CD4-positive, CD25-positive, alpha-beta regulatory T cell (primary cell): ENCODE measurements at regions not wholly inside any gene's neighbourhood (a gene's known extent, or its start where the extent isn't known, plus 50 kb on each side); places are given as distances from the start of the nearest gene placed in this dataset.
"Not testable (repeated sequence)": the region's sequence is repeated elsewhere in the genome, so short reads cannot be mapped to it uniquely, and the experiment has no call there.

Source experiments
- ATAC-seq, 2 donors: fragments of 150-1000 bp; cut with Tn5 transposase; one replicate each; pipeline ENCODE4 v1.10.0; 2021; ENCODE audit warnings: low read depth in 2 of 2, moderate number of reproducible peaks in 2 of 2, moderate library complexity in 1 of 2
- DNase-seq, 3 donors: peaks; one replicate each; pipeline versions ENCODE4 v3.0.0 to v3.0.0-alpha.2; 2012 to 2022; ENCODE audit warnings: mixed read lengths in 1 of 3
- H3K27ac ChIP-seq: one replicate; pipeline ENCODE4 v1.7.0; 2013; ENCODE audit warnings: mild to moderate bottlenecking, low read length; ENCODE audit not compliant: insufficient read depth, poor library complexity, severe bottlenecking
- H3K27me3 ChIP-seq: one replicate; pipeline ENCODE4 v1.7.0; 2013; ENCODE audit warnings: low read length; ENCODE audit not compliant: control insufficient read depth, insufficient read depth
- H3K36me3 ChIP-seq: one replicate; pipeline ENCODE4 v1.7.0; 2013; ENCODE audit warnings: mild to moderate bottlenecking, low read length, moderate library complexity; ENCODE audit not compliant: control insufficient read depth, insufficient read depth
- H3K4me1 ChIP-seq: 2 replicates; pipeline ENCODE4 v1.7.0; 2013; ENCODE audit warnings: mild to moderate bottlenecking, low read length; ENCODE audit not compliant: insufficient read depth, control insufficient read depth, poor library complexity, severe bottlenecking
- H3K4me3 ChIP-seq: one replicate; pipeline ENCODE4 v1.7.0; 2013; ENCODE audit warnings: low read depth, mild to moderate bottlenecking, low read length, moderate library complexity
- H3K9me3 ChIP-seq, 2 experiments: 1 replicate in 1 of 2; 2 replicates in 1 of 2; pipeline ENCODE4 v1.7.0; 2013; ENCODE audit warnings: low read length in 2 of 2, mild to moderate bottlenecking in 1 of 2, moderate library complexity in 1 of 2; ENCODE audit not compliant: control insufficient read depth in 2 of 2
- H3K27ac Mint-ChIP-seq, 3 donors: one replicate each; pipeline ENCODE4 v1.8.0; 2020 to 2022; ENCODE audit warnings: mild to moderate bottlenecking in 3 of 3, mixed read lengths in 3 of 3, moderate library complexity in 2 of 3
- H3K27me3 Mint-ChIP-seq: one replicate; pipeline ENCODE4 v1.8.0; 2022; ENCODE audit warnings: mild to moderate bottlenecking, mixed read lengths
- H3K36me3 Mint-ChIP-seq: one replicate; pipeline ENCODE4 v1.8.0; 2020; ENCODE audit warnings: mixed read lengths
- H3K4me1 Mint-ChIP-seq, 4 donors: one replicate each; pipeline ENCODE4 v1.8.0; 2020 to 2022; ENCODE audit warnings: mixed read lengths in 4 of 4, mild to moderate bottlenecking in 1 of 4
- H3K4me3 Mint-ChIP-seq, 4 donors: one replicate each; pipeline ENCODE4 v1.8.0; 2020 to 2022; ENCODE audit warnings: mild to moderate bottlenecking in 4 of 4, mixed read lengths in 4 of 4, moderate library complexity in 3 of 4
- H3K9me3 Mint-ChIP-seq, 7 donors: one replicate each; pipeline ENCODE4 v1.8.0; 2020 to 2022; ENCODE audit warnings: mixed read lengths in 7 of 7, mild to moderate bottlenecking in 3 of 7, moderate library complexity in 2 of 7

DNA sequence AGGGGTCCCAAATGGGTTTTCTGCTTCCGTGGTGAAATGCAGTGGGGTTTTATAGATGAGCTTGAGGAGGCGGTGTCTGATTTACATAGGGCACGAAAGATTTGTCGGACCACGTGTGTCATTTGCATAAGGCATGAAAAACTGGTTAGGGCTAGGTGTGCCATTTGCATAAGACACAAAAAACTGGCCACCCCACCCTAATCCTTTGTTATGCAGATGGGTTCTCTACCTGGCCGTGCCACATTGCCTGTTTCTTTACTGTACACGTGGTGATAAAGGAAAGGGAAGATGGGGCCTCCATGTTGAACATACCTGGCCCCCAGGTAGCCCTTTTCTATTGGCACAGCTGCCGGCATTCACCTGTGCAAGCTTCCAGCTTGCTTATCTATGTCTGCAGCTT is 57.6 kb upstream of the OLIG2 start:
- H3K4me1 Mint-ChIP-seq, H3K27ac ChIP-seq, H3K27ac Mint-ChIP-seq, ATAC-seq, H3K4me3 Mint-ChIP-seq, H3K27me3 ChIP-seq, H3K36me3 Mint-ChIP-seq, H3K9me3 ChIP-seq, DNase-seq, H3K36me3 ChIP-seq, H3K4me1 ChIP-seq, H3K4me3 ChIP-seq, H3K9me3 Mint-ChIP-seq: not testable (repeated sequence)
- H3K27me3 Mint-ChIP-seq, result peaks cover 18% of the 10 kb centered on the region

DNA sequence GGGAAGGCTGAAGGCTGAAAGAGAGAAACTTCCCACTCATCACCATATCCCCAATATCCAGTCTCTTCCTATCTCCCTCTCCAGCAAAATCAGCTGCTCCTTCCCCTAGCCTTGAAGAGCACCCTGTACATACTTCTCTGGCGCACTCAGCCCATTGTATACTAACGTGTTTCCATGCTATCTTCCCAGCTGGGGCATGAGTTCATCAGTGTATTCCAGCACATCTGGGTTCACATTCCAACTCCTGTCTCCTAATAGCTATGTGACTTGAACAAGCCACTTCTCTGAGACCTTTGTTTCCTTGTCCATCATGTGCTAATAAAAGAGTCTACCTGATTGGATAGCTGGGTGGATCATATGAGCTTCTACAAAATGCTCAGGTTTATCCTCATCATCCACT is 51.1 kb upstream of the OLIG2 start:
- H3K27me3 Mint-ChIP-seq, result peaks cover 26% of the 10 kb centered on the region
- no peaks in the 10 kb centered on the region for H3K36me3 Mint-ChIP-seq

DNA sequence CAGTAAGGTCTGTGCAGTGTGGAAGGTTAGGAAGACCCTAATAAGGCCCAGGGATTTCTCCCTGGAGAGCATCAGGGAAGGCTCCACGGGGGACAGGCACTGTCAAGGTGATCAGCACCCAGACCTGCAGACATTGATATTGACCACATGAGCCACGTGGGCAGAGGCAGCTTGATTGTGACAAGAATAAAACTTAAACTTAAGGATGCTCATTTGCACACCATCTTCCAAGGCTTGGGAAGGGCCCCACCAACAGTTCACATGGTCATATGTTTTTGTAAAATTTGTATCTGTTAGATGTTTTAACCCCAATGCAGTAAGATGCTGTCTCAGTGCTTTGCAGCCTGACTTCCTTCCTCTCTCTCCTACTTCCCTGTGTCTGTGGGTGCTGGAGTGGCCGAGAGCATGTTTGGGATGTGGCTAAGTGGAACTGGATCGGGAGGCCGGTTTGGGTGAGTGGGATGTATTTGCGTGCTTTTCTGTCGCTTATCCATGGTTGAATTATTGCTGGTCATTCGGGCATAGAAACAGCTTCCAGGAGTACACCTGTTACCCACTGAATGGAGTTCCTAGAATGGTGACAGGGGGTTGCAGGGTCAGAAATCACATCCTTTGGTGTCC is 49.8 kb upstream of the OLIG2 start:
- Histone ChIP-seq H3K4me1 (no peaks in the 10 kb centered on the region), H3K4me3 (no peak overlapping the region), H3K36me3 (no peaks in the 10 kb centered on the region), H3K27me3 (peaks cover 5% of the 10 kb centered on the region), H3K9me3 (no peaks in the 10 kb centered on the region), H3K27ac (no peak overlapping the region)
- Mint-ChIP-seq H3K27ac (no peak overlapping the region), H3K4me3 (no peak overlapping the region), H3K9me3 (peaks cover 0 to 2% (median 0%) of the 10 kb centered on the region in 7 donors), H3K36me3 (no peaks in the 10 kb centered on the region), H3K4me1 (no peaks in the 10 kb centered on the region), H3K27me3 (peaks cover 22% of the 10 kb centered on the region)
- ATAC-seq (no peak), DNase-seq (no peak)

More for the DNA sequence above, 51.1 kb upstream of the OLIG2 start:
- H3K36me3 ChIP-seq, result no peaks in the 10 kb centered on the region
- H3K9me3 Mint-ChIP-seq, result peaks cover 0 to 2% (median 0%) of the 10 kb centered on the region in 7 donors
- no peaks in the 10 kb centered on the region for H3K4me1 Mint-ChIP-seq
- no peaks in the 10 kb centered on the region for H3K4me1 ChIP-seq
- no peak overlapping the region for H3K4me3 Mint-ChIP-seq
- H3K27me3 ChIP-seq, result peaks cover 3% of the 10 kb centered on the region
- ATAC-seq, result no peak
- DNase-seq, result no peak
- H3K27ac ChIP-seq, result no peak overlapping the region
- no peaks in the 10 kb centered on the region for H3K9me3 ChIP-seq
- H3K4me3 ChIP-seq, result no peak overlapping the region
- no peak overlapping the region for H3K27ac Mint-ChIP-seq
